GM06990 (cell line): ENCODE measurements at regions not wholly inside any gene's neighbourhood (a gene's known extent, or its start where the extent isn't known, plus 50 kb on each side); places are given as distances from the start of the nearest gene placed in this dataset.

ENCODE experiments used
- DNase-seq: peaks from one replicate; pipeline ENCODE4 v3.0.0-alpha.2; 2011; ENCODE audit not compliant: insufficient read length; ENCODE audit errors: extremely low read depth
- H3K27me3 ChIP-seq: replicated peaks from 2 replicates; pipeline ENCODE4 v1.6.0; 2011; ENCODE audit warnings: low read length; ENCODE audit not compliant: control insufficient read depth, insufficient read depth
- H3K36me3 ChIP-seq: 2 replicates; pipeline ENCODE4 v1.5.1; 2011; ENCODE audit warnings: low read length; ENCODE audit not compliant: control insufficient read depth, insufficient read depth
- H3K4me3 ChIP-seq: replicated peaks from 2 replicates; pipeline ENCODE4 v1.5.1; 2011; ENCODE audit warnings: low read depth, mild to moderate bottlenecking, control low read depth, low read length
- CTCF ChIP-seq: IDR thresholded peaks from 2 replicates; pipeline ENCODE4 v1.5.1; 2011; ENCODE audit warnings: low read length, control low read depth, mild to moderate bottlenecking, inconsistent platforms; ENCODE audit not compliant: insufficient read depth, poor library complexity, severe bottlenecking

- Histone ChIP-seq H3K4me3 (no peak overlapping the region), H3K36me3 (no peaks in the 10 kb centered on the region), H3K27me3 (no peaks in the 10 kb centered on the region)
- no peak for DNase-seq
- no peak for TF ChIP-seq CTCF
Measured at GRCh38 chr17:51496378-51496777, 236.0 kb downstream of the UTP18 start.

GRCh38 chr17:51499897-51500296 lies 239.6 kb downstream of the UTP18 start:
- Histone ChIP-seq H3K4me3 (no peak overlapping the region), H3K27me3 (no peaks in the 10 kb centered on the region), H3K36me3 (no peaks in the 10 kb centered on the region)
- no peak for TF ChIP-seq CTCF
- no peak for DNase-seq

GRCh38 chr17:51500454-51500853 lies 240.1 kb downstream of the UTP18 start:
- no peak overlapping the region for H3K4me3 ChIP-seq
- H3K27me3 ChIP-seq, result no peaks in the 10 kb centered on the region
- TF ChIP-seq CTCF, result no peak
- H3K36me3 ChIP-seq, result no peaks in the 10 kb centered on the region
- no peak for DNase-seq

- DNase-seq, result no peak
- Histone ChIP-seq H3K27me3 (no peaks in the 10 kb centered on the region), H3K36me3 (no peaks in the 10 kb centered on the region), H3K4me3 (no peak overlapping the region)
- TF ChIP-seq CTCF, result no peak
Measured at GRCh38 chr17:51505450-51505849, 245.1 kb downstream of the UTP18 start.

- no peak overlapping the region for H3K4me3 ChIP-seq
- no peak for TF ChIP-seq CTCF
- no peaks in the 10 kb centered on the region for H3K36me3 ChIP-seq
- no peaks in the 10 kb centered on the region for H3K27me3 ChIP-seq
- no peak for DNase-seq
Measured at GRCh38 chr17:51507444-51507843, 247.1 kb downstream of the UTP18 start.

- Histone ChIP-seq H3K36me3 (no peaks in the 10 kb centered on the region), H3K27me3 (no peaks in the 10 kb centered on the region), H3K4me3 (no peak overlapping the region)
- no peak for DNase-seq
- TF ChIP-seq CTCF, result no peak
Measured at GRCh38 chr17:51508048-51508447, 247.7 kb downstream of the UTP18 start.
